ENCODE measurements at regions not wholly inside any gene's neighbourhood (a gene's known extent, or its start where the extent isn't known, plus 50 kb on each side); places are given as distances from the start of the nearest gene placed in this dataset.

GRCh38 chr5:31051316-31051715 lies 142.2 kb upstream of the CDH6 start:
- Mint-ChIP-seq H3K27me3 (ENCODE audit: low read depth) (no peaks in the 10 kb centered on the region), H3K4me1 (ENCODE audit: low read depth) (peaks cover 10% of the 10 kb centered on the region), H3K4me3 (ENCODE audit: unreplicated experiment) (no peak overlapping the region), H3K36me3 (ENCODE audit: low read depth) (no peaks in the 10 kb centered on the region), H3K27ac (ENCODE audit: unreplicated experiment) (no peak overlapping the region), H3K9me3 (ENCODE audit: low read depth) (peaks cover 3% of the 10 kb centered on the region)
- DNase-seq (ENCODE audit: low spot score) = no peak
- TF ChIP-seq, protein P1, sequence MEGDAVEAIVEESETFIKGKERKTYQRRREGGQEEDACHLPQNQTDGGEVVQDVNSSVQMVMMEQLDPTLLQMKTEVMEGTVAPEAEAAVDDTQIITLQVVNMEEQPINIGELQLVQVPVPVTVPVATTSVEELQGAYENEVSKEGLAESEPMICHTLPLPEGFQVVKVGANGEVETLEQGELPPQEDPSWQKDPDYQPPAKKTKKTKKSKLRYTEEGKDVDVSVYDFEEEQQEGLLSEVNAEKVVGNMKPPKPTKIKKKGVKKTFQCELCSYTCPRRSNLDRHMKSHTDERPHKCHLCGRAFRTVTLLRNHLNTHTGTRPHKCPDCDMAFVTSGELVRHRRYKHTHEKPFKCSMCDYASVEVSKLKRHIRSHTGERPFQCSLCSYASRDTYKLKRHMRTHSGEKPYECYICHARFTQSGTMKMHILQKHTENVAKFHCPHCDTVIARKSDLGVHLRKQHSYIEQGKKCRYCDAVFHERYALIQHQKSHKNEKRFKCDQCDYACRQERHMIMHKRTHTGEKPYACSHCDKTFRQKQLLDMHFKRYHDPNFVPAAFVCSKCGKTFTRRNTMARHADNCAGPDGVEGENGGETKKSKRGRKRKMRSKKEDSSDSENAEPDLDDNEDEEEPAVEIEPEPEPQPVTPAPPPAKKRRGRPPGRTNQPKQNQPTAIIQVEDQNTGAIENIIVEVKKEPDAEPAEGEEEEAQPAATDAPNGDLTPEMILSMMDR (IDR thresholded peaks at IDR 0.05) = no peak

DNA sequence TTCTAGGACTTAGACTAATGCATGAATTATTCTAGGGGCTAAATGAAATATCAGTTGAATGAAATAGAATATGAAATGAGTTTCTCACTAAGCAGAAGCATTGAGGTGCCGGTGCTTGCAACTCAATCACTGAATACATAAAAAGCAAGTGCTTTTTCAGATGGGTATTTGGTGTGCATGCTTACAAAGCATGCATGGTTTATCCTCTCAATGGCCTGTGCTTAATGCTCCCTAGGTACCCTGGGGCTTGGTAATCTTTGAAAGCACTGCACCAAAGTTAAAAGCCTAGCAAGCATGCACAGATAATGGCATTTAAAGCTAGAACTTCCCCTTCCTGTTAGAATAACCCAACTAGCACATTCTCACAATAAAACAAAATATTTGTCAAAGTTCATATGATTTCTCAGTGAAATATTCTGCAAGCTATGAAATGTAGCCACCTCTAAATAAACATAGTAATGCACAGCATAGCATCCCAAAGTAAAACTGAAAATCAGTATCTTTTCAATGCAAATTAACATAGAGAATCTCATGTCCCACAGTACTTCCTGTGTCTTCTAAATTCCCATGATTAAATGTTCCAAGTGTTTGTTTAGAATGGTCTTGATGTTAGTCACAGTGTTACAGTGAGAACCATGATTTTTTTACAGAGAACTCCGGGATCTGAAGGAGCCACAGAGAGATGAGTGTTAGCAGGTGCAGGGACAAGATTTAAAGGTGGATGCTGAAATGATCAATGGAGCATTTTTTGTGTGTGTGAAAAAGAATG lies 143.4 kb upstream of the CDH6 start:
- TF ChIP-seq, protein P1 (IDR thresholded peaks at IDR 0.05) = no peak
- no peak for DNase-seq (ENCODE audit: low spot score)
- H3K4me3 Mint-ChIP-seq (ENCODE audit: unreplicated experiment) = no peak overlapping the region
- H3K27ac Mint-ChIP-seq (ENCODE audit: unreplicated experiment) = peak overlapping the region; percentile 75
- H3K4me1 Mint-ChIP-seq (ENCODE audit: low read depth) = peaks cover 10% of the 10 kb centered on the region
- no peaks in the 10 kb centered on the region for H3K36me3 Mint-ChIP-seq (ENCODE audit: low read depth)
- no peaks in the 10 kb centered on the region for H3K9me3 Mint-ChIP-seq (ENCODE audit: low read depth)
- no peaks in the 10 kb centered on the region for H3K27me3 Mint-ChIP-seq (ENCODE audit: low read depth)

- no peak overlapping the region for H3K4me3 Mint-ChIP-seq (ENCODE audit: unreplicated experiment)
- no peak overlapping the region for H3K27ac Mint-ChIP-seq (ENCODE audit: unreplicated experiment)
- H3K36me3 Mint-ChIP-seq (ENCODE audit: low read depth) = no peaks in the 10 kb centered on the region
- TF ChIP-seq, protein P1 (IDR thresholded peaks at IDR 0.05) = no peak
- no peaks in the 10 kb centered on the region for H3K9me3 Mint-ChIP-seq (ENCODE audit: low read depth)
- peaks cover 10% of the 10 kb centered on the region for H3K4me1 Mint-ChIP-seq (ENCODE audit: low read depth)
- H3K27me3 Mint-ChIP-seq (ENCODE audit: low read depth) = no peaks in the 10 kb centered on the region
- DNase-seq (ENCODE audit: low spot score) = no peak
Observed at GRCh38 chr5:31049461-31049860, 144.0 kb upstream of the CDH6 start.

DNA sequence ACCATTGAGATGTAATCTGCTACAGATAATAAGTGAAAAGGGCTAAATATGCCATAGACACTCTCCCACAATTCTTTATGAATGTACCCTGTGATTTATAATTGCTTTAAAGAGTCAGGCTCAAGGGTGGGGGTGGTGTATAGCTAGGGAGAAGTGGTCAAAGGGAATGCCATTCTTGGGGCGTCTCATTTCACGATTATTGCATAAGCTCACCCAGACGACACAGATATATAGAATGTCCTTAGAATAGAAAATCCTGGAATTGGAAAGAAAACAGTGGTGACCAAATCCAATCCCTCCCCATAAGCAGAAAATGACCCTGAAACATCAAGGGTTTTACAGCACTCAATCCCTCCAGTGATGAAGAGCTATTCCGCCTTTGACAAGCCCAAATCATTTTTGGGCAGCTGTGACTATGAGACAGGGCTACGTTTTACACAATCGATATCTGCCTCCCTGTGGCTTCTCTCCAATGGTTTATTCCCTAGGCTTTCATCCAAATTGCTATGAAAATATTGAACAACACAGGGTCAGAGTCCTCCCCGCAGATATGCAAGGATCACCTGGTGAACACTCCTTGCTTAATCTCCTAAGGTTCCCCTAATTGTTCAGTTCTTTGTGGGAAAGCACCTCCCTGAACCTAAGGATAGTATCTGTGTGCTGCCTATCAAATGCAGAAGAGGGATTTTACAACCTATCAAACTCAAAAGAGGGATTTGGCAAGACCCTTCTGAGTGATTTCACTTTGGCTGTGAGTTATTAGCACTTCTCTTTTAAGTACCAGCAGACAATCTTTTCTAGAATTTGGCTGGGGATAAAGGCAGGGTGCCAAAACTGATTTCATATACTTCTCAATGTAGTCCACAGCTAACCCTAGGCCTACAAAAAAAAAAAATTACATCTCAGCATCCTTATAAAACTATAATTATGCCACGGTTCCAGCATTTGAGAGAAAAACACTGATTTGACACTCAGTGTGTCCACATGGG lies 144.9 kb upstream of the CDH6 start:
- H3K9me3 Mint-ChIP-seq (ENCODE audit: low read depth) = no peaks in the 10 kb centered on the region
- peaks cover 10% of the 10 kb centered on the region for H3K4me1 Mint-ChIP-seq (ENCODE audit: low read depth)
- no peak overlapping the region for H3K4me3 Mint-ChIP-seq (ENCODE audit: unreplicated experiment)
- H3K36me3 Mint-ChIP-seq (ENCODE audit: low read depth) = no peaks in the 10 kb centered on the region
- TF ChIP-seq, protein P1 (IDR thresholded peaks at IDR 0.05) = no peak
- no peak overlapping the region for H3K27ac Mint-ChIP-seq (ENCODE audit: unreplicated experiment)
- no peaks in the 10 kb centered on the region for H3K27me3 Mint-ChIP-seq (ENCODE audit: low read depth)
- DNase-seq (ENCODE audit: low spot score) = no peak

- Mint-ChIP-seq H3K27ac (ENCODE audit: unreplicated experiment) (no peak overlapping the region), H3K9me3 (ENCODE audit: low read depth) (no peaks in the 10 kb centered on the region), H3K4me3 (ENCODE audit: unreplicated experiment) (no peak overlapping the region), H3K36me3 (ENCODE audit: low read depth) (no peaks in the 10 kb centered on the region), H3K4me1 (ENCODE audit: low read depth) (peaks cover 10% of the 10 kb centered on the region), H3K27me3 (ENCODE audit: low read depth) (no peaks in the 10 kb centered on the region)
- no peak for DNase-seq (ENCODE audit: low spot score)
- TF ChIP-seq, protein P1 (IDR thresholded peaks at IDR 0.05) = no peak
Observed at GRCh38 chr5:31047621-31048020, 145.9 kb upstream of the CDH6 start.
